HAP-1 (cell line): ENCODE measurements at regions not wholly inside any gene's neighbourhood (a gene's known extent, or its start where the extent isn't known, plus 50 kb on each side); places are given as distances from the start of the nearest gene placed in this dataset.
"Not testable (repeated sequence)": the region's sequence is repeated elsewhere in the genome, so short reads cannot be mapped to it uniquely, and the experiment has no call there.

ENCODE experiments used
- DNase-seq, 2 experiments: peaks; one replicate each; pipeline ENCODE4 v3.0.0-alpha.2; 2016 to 2020; ENCODE audit warnings: low spot score in 2 of 2
- H3K27me3 ChIP-seq: fragments of 250-450 bp; sonication (Bioruptor Pico); 2 replicates; pipeline ENCODE4 v1.5.1; 2020; ENCODE audit warnings: low read depth, mild to moderate bottlenecking, moderate library complexity
- H3K36me3 ChIP-seq: fragments of 250-450 bp; sonication (Bioruptor Pico); replicated peaks from 2 replicates; pipeline ENCODE4 v1.5.1; 2020; ENCODE audit warnings: mild to moderate bottlenecking
- H3K4me1 ChIP-seq: fragments of 250-450 bp; sonication (Bioruptor Pico); 2 replicates; pipeline ENCODE4 v1.5.1; 2020; ENCODE audit warnings: mild to moderate bottlenecking
- H3K4me3 ChIP-seq: fragments of 250-450 bp; sonication (Bioruptor Pico); 2 replicates; pipeline ENCODE4 v1.5.1; 2020; ENCODE audit warnings: mild to moderate bottlenecking, moderate library complexity
- H3K9me3 ChIP-seq: fragments of 250-450 bp; sonication (Bioruptor Pico); 2 replicates; pipeline ENCODE4 v1.5.1; 2020; ENCODE audit warnings: mild to moderate bottlenecking, moderate library complexity
- in situ Hi-C: fragments of 300-500 bp; cut with MboI; formaldehyde crosslinking; loops from 3 replicates; pipeline ENCODE4 v1.14.3; 2020; ENCODE audit warnings: low sequenced_read_pairs, inconsistent platforms, mixed read lengths

DNA sequence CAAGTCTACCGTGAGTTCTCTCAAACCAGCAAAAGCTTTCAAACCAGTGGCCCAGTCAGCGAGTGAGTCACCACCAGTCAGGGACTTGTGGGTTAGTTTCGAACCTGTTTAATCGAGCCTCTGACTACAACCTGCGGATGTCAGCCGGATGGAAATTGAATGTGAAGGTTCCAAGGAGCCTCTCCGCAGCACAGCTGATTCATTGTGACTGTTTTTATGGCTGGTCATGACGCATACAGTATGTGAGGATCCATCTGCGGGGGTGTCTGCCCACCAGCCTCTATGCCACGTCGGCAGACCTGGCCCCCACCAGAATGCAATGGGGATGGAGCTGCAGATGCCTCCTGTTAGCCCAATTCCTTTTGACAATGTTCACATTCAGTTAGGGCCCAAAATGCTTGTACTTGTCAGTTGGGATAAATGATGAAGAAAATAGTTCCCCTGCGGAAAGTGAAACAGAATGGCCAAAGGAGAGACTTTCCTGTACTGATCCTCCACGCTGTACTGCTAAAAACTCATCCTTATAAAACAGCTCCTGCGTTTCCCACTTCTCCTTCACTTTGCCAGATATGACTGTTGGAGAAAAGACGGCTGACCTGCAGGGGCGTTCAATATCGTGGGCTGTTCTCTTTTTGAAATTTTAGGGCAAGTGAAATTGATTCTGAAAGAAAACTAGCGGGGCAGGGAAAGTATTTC, 206.6 kb downstream of the TFAP2B start:
- Histone ChIP-seq H3K4me3 (no peak overlapping the region), H3K4me1 (no peaks in the 10 kb centered on the region), H3K9me3 (no peaks in the 10 kb centered on the region), H3K27me3 (no peaks in the 10 kb centered on the region), H3K36me3 (no peaks in the 10 kb centered on the region)
- in situ Hi-C loops: no loop called here
- no peak for DNase-seq

- H3K36me3 ChIP-seq: no peaks in the 10 kb centered on the region
Measured at GRCh38 chr6:51027283-51028065, 208.8 kb downstream of the TFAP2B start.

DNA sequence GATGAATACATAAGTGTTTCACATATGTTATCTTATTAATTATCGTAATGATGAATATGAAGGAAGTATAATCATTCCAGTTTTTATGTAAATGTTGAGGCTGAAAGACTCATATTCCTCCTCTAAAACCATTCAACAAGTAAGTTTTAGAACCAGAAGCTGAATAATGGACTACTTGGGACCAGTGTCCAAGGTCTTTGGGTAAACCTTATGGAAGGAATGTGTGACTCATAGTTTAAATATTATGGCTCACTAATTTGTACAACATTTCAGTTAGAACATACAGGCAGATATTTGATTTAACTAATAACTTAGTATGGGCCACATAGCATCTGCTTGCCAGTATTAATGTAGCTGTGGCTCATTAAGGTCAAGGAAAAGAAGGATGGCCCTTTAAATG, 209.6 kb downstream of the TFAP2B start:
- in situ Hi-C loops: no loop called here
- no peaks in the 10 kb centered on the region for H3K36me3 ChIP-seq
- H3K9me3 ChIP-seq: no peaks in the 10 kb centered on the region
- no peaks in the 10 kb centered on the region for H3K27me3 ChIP-seq
- H3K4me3 ChIP-seq: no peak overlapping the region
- H3K4me1 ChIP-seq: no peaks in the 10 kb centered on the region
- no peak for DNase-seq

More at GRCh38 chr6:51027283-51028065, 208.8 kb downstream of the TFAP2B start:
- Histone ChIP-seq H3K27me3 (no peaks in the 10 kb centered on the region), H3K9me3 (no peaks in the 10 kb centered on the region), H3K4me3 (no peak overlapping the region), H3K4me1 (no peaks in the 10 kb centered on the region)
- DNase-seq: no peak
- in situ Hi-C loops: no loop called here

GRCh38 chr6:51029561-51029960, 210.9 kb downstream of the TFAP2B start:
- H3K27me3 ChIP-seq: no peaks in the 10 kb centered on the region
- H3K4me3 ChIP-seq: no peak overlapping the region
- in situ Hi-C loops: no loop called here
- no peak for DNase-seq
- H3K36me3 ChIP-seq: no peaks in the 10 kb centered on the region
- H3K9me3 ChIP-seq: no peaks in the 10 kb centered on the region
- no peaks in the 10 kb centered on the region for H3K4me1 ChIP-seq

GRCh38 chr6:51045548-51045947, 226.9 kb downstream of the TFAP2B start:
- DNase-seq: no peak
- H3K36me3 ChIP-seq: no peaks in the 10 kb centered on the region
- no peaks in the 10 kb centered on the region for H3K27me3 ChIP-seq
- H3K9me3 ChIP-seq: no peaks in the 10 kb centered on the region
- in situ Hi-C loops: no loop called here
- no peak overlapping the region for H3K4me3 ChIP-seq
- no peaks in the 10 kb centered on the region for H3K4me1 ChIP-seq

GRCh38 chr6:51049288-51049982, 230.8 kb downstream of the TFAP2B start:
- in situ Hi-C loops: no loop called here

DNA sequence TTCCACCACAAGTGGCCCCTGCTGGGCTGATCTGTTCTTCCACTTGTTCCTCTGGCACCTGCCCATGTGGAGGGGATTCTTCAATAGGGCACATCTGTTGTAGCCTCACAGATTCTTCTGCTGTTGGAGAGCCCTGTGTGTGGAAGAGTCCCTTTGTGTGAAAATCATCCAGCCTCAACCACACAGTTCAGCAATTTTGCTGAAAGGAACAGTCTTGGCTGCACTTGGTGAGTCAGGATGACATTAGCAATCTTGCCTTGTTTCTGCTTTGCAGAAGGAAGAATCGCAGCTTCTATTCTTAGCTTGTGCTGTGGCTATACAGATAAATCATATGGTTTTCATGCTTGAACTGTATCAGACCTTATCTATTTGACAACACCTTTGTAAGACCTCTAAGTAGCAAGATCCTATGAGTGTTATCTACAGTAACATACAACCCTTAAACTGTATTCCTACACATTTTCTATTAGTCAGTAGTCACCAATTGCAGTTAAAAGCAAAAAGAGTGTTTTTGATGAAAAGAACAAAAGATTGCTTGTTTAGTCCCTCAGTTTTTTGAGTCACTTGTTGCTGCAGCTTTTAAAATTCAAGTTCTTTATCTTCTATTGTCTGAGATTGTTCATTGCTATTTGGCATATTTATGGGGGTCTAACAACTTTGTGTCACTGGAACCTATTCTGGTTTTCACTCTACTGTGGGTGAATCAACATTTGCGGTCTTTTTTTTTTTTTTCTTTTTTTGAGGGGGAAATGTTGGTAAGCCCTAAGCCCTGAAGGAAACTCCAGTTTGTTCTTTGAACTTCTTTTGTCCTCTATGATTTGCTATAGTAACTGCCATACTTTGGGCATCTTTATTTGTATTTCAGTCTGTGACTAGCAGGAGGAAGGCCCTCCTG, 231.6 kb downstream of the TFAP2B start:
- Histone ChIP-seq H3K9me3 (no peaks in the 10 kb centered on the region), H3K36me3 (no peaks in the 10 kb centered on the region), H3K4me1 (no peaks in the 10 kb centered on the region), H3K4me3 (no peak overlapping the region), H3K27me3 (no peaks in the 10 kb centered on the region)
- DNase-seq: no peak
- in situ Hi-C loops: no loop called here

More at GRCh38 chr6:51049288-51049982, 230.8 kb downstream of the TFAP2B start:
- no peaks in the 10 kb centered on the region for H3K9me3 ChIP-seq
- no peaks in the 10 kb centered on the region for H3K36me3 ChIP-seq
- no peaks in the 10 kb centered on the region for H3K4me1 ChIP-seq
- no peak overlapping the region for H3K4me3 ChIP-seq
- no peaks in the 10 kb centered on the region for H3K27me3 ChIP-seq
- DNase-seq: no peak

- H3K27me3 ChIP-seq, in situ Hi-C loops, H3K4me1 ChIP-seq, H3K36me3 ChIP-seq, H3K9me3 ChIP-seq, H3K4me3 ChIP-seq, DNase-seq: not testable (repeated sequence)
Measured at GRCh38 chr6:51052716-51053115, 234.0 kb downstream of the TFAP2B start.

DNA sequence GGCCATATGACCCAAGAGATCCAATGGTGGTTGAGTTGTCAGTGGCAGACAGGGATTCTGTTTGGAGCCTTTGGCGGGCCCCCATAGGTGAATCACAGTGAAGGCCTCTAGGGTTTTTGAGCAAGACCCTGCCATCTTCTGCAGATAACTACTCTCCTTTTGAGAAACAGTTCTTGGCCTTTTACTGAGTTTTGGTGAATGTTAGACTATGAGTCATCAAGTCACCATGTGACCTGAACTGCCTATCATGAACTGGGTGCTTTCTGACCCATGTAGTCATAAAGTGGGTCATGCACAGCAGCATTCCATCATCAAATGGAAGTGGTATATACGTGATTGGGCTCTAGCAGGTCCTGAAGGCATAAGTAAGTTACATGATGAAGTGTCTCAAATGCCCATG, 236.6 kb downstream of the TFAP2B start:
- DNase-seq, H3K36me3 ChIP-seq, H3K9me3 ChIP-seq, H3K4me1 ChIP-seq, in situ Hi-C loops, H3K27me3 ChIP-seq, H3K4me3 ChIP-seq: not testable (repeated sequence)

- Histone ChIP-seq H3K4me1 (no peaks in the 10 kb centered on the region), H3K9me3 (no peaks in the 10 kb centered on the region)
- in situ Hi-C loops: no loop called here
Measured at GRCh38 chr6:51057296-51057695, 238.6 kb downstream of the TFAP2B start.

GRCh38 chr6:51060262-51060762, 241.6 kb downstream of the TFAP2B start:
- Histone ChIP-seq H3K4me3 (no peak overlapping the region), H3K4me1 (no peaks in the 10 kb centered on the region), H3K9me3 (no peaks in the 10 kb centered on the region), H3K27me3 (no peaks in the 10 kb centered on the region), H3K36me3 (no peaks in the 10 kb centered on the region)
- in situ Hi-C loops: no loop called here
- no peak for DNase-seq

More at GRCh38 chr6:51057296-51057695, 238.6 kb downstream of the TFAP2B start:
- H3K36me3 ChIP-seq: no peaks in the 10 kb centered on the region
- no peak for DNase-seq
- H3K4me3 ChIP-seq: no peak overlapping the region
- H3K27me3 ChIP-seq: no peaks in the 10 kb centered on the region

DNA sequence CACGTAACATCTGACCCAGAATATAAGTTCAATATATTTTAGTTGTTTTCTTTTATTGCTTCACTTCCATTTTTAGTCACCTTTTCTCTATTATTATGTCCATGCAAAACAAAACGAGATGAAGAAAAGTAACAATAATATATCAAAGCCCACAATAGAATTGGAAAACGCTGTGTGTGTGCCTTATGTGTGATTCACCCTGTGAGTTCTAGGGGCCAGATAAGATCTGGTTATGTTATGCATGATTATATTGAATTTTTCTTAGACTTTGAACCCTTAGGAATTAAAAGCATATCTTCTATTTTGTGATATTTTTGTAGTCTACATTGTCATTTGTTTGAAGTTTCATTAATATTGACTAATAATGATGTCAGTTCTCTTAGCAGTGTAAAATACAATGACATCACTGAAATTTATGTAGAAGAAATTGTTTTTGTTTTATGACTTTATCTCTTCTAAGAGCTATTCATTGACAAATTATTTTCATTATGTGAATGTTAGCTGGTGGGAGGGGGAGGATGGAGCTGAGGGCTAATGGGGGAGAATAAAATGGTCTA, 243.6 kb downstream of the TFAP2B start:
- Histone ChIP-seq H3K4me1 (no peaks in the 10 kb centered on the region), H3K36me3 (no peaks in the 10 kb centered on the region), H3K4me3 (no peak overlapping the region), H3K9me3 (no peaks in the 10 kb centered on the region), H3K27me3 (no peaks in the 10 kb centered on the region)
- in situ Hi-C loops: no loop called here
- DNase-seq: no peak
